Activated effector memory CD4-positive, alpha-beta T cell treated with Interleukin-2 at 50 U/mL for 16 hours (primary cell): ENCODE measurements at regions not wholly inside any gene's neighbourhood (a gene's known extent, or its start where the extent isn't known, plus 50 kb on each side); places are given as distances from the start of the nearest gene placed in this dataset.
"Not testable (repeated sequence)": the region's sequence is repeated elsewhere in the genome, so short reads cannot be mapped to it uniquely, and the experiment has no call there.

Source experiments
- DNase-seq: peaks from one replicate; pipeline ENCODE4 v3.0.0-alpha.2; 2020

DNA sequence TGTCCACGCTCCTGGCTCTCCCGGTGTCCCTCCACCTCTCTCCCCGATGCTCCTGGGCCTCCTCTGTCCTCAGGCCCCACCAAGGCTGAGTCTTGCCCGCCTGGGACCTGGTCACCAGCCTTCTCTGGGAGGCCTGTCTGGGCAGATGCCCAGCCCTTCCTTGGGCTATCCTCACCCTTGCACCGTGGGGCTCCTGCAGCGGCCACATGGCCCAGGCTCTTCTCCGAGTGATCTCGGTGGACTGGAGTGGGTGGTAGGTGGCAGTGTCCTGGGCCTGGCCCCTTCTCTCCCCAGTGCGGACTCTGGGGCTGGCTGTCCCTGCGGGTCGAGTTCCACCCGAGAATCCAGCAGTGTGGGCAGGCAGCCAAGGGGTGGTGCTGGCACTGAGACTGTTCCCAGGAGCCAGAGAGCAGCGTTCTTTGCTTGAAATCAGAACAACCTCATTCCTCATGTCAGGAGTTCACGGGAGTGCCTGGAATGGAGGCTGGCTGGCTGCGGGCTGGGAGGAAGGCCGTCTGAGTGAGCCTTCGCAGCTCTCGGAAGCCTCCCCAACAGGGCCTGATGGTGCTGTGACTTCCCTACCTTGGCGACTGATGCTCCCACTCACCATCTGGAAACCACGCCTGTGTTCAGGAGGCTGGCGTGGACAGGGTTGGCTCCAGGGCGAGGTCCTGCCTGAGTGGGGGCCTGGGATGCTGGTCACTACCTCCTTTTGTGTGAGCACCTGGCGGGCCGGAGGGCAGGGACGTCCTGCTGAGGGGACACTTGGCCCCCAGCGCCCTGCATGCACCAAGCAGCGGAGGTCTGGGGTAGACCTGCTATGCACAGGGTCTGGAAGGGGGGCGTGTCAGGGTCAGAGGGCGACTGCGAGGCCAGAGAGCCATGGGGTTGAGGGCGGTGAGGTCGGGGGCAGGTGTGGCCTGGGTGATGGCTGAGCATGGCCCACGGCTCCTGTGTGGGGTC lies 113.9 kb downstream of the TMEM121 start:
- DNase-seq: not testable (repeated sequence)

DNA sequence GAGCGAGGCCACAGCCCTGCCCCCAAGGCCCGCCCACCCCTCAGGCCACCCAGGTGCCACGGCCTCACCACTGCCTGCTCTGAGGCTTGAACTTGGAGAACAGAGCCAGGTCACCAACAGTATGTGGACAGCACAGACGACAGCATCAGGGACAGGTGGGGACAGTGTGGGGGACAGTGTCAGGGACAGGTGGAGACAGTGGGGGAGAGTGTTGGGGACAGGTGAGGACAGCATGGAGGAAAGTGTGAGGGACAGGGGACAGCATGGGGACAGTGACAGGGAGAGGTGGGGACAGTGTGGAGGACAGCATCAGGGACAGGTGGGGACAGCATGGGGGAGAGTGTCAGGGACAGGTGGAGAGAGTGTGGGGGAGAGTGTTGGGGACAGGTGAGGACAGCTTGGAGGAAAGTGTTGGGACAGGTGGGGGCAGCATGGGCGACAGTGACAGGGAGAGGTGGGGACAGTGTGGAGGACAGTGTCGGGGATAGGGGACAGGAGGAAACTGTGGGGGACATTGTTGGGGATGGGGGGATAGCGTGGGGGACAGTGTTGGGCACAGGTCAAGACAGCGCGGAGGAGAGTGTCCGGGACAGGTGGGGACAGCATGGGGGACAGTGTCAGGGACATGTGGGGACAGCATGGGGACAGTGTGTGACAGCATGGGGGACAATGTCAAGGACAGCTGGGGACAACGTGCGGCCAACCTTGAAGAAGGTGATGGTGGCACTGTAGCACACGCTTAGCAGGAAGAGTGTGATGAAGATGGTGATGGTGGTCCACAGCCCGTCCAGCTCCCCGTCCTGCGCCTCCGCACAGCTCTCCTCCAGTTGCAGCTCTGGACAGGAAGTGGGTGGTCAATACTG lies 114.9 kb downstream of the TMEM121 start:
- no peak for DNase-seq

DNA sequence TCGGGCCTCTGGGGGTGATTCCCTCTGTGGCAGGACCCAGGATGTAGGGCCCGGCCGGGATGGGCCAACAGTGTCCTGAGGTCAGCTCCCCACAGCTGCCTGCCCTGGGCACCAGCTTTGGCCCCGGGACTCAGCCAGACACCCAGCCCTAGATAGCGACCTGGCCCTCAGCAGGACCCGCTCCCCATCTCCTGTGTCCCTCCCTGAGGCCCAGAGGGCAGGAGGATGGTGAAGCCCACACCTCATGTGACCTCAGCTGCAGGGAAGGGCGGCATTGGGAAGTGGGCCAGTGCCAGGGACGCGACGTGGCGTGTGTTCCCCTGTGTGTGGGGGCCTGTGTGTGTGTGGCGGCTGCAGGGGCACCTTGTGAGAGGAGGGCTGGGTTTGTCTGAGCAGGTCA lies 115.6 kb downstream of the TMEM121 start:
- not testable (repeated sequence) for DNase-seq

DNA sequence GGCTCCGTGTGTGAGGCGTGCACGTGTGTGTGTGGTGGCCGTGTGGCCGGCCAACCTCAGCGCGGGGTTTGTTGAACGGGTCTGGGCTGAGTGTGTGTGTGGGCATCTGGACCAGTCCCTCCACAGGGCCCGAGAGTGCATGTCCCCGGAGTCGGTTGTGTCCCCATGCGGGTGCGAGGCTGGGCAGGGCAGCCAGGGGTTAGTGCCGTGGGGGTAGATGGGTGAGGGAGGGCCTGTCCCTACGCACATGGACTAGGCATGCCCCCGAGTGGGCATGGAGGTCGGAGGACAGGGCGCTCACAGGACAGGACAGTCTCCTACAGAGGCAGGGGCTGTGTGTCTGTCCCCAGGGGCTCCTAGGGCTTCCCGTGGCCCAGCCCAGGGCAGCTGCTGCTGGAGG lies 116.1 kb downstream of the TMEM121 start:
- DNase-seq: not testable (repeated sequence)

DNA sequence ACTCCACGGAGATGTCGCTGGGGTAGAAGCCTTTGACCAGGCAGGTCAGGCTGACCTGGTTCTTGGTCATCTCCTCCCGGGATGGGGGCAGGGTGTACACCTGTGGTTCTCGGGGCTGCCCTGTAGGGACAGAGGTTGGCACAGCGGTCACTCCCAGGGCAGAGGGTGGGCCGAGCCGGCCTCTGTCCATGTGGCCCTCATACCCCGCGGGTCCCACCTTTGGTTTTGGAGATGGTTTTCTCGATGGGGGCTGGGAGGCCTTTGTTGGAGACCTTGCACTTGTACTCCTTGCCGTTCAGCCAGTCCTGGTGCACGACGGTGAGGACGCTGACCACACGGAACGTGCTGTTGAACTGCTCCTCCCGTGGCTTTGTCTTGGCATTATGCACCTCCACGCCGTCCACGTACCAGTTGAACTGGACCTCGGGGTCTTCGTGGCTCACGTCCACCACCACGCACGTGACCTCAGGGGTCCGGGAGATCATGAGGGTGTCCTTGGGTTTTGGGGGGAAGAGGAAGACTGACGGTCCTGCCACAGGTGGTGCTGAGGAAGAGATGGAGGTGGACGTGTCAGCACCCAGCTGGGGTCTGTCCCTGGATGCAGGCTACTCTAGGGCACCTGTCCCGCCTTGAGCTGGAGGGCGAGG lies 117.1 kb downstream of the TMEM121 start:
- DNase-seq: not testable (repeated sequence)

DNA sequence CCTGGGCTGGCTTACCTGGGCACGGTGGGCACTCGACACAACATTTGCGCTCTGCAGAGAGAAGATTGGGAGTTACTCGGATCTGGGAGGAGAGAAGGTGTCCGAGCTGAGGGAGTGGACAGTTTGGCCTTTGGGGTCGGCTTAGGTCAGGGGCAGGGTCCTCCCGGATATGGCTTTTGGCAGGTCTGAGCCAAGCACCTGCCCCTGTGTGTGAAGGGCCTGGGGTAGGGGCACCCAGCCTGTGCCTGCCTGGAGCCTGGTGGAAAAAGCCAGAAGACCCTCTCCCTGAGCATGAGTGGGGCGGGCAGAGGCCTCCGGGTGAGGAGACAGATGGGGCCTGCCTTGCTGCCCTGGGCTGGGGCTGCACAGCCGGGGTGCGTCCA lies 117.7 kb downstream of the TMEM121 start:
- not testable (repeated sequence) for DNase-seq

DNA sequence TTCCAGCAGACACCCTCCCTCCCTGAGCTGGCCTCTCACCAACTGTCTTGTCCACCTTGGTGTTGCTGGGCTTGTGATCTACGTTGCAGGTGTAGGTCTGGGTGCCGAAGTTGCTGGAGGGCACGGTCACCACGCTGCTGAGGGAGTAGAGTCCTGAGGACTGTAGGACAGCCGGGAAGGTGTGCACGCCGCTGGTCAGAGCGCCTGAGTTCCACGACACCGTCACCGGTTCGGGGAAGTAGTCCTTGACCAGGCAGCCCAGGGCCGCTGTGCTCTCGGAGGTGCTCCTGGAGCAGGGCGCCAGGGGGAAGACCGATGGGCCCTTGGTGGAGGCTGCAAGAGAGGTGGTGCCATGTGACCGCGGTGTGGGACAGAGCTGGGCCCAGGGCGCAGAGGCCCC lies 118.1 kb downstream of the TMEM121 start:
- not testable (repeated sequence) for DNase-seq

DNA sequence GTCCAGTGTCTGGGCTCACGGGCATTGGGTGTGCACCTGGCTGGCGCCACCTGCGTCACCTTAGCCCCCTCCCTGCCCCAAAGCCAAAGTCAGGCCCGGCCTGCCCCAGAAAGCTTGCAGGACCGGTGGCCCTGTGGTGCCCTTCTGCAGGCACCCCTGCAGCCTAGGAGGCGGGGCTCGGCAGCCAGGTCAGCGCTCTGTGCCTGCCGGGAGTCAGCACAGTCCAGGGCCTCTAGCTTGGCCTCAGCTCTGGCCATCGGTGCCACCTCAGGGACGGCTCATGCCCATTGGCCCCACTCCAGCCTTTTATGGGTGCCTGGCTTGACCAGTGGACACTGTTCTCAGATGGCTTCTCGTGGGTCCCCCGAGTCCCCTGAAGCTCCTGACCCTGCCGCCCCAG lies 118.5 kb downstream of the TMEM121 start:
- not testable (repeated sequence) for DNase-seq

DNA sequence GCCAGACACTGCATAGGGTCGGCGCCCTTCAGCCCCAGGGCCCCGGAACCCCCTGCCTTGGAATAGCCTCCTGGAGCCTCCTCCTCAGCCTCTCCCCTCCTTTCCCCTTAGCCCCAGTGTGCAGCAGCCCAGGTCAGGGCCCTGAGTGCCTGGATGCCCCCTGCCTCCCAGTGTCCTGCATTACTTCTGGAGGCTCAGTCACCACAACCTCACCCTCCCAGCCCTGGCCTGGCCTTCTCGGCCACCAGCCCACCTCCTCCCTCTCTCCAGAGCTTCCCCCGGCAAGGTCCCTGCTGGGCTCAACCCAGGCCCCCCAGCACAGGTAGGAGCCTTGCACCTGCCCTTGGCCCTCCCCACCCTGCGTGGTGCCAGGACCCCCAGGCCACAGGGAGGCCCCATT lies 119.0 kb downstream of the TMEM121 start:
- not testable (repeated sequence) for DNase-seq

DNA sequence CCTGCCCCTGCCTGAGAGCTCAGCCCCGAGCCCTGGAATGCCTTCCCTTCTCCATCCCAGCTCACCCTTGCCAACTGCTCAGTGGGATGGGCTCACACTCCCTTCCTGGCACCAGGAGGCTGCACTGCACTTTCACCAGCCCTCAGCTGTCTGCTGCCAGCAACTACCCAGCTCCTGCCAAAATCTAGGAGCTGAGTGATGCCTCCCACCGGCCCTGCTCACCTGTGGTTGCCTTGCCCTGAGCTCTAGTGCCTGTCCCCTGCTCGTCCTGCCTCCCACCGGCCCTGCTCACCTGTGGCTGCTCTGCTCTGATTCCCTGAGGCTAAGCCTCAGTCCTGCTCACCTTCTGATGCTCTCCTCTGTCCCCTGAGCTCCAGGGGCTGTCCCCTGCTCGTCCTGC lies 119.8 kb downstream of the TMEM121 start:
- DNase-seq: no peak

DNA sequence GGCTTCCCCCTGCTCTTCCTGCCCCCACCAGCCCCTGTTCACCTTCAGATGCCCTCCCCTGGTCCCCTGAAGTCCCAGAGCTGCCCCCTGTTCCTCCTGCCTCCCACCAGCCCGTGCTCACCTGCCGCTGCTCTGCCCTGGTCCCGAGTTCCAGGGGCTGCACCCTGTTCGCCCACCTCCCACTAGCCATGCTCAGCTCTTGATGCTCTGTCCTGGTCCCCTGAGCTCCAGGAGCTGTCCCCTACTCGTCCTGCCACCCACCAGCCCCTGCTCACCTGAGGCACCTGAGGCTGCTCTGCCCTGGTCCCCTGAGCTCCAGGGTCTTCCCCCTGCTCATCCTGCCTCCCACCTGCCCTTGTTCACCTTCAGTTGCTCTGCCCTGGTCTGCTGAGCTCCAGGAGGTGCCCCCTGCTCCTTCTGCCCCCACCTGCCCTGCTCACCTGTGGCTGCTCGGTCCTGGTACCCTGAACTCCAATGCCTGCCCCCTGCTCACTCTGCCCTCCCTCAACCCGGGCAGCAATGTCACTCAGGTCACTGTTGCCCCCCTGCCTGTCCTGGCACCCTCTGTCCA lies 120.4 kb downstream of the TMEM121 start:
- DNase-seq: not testable (repeated sequence)

DNA sequence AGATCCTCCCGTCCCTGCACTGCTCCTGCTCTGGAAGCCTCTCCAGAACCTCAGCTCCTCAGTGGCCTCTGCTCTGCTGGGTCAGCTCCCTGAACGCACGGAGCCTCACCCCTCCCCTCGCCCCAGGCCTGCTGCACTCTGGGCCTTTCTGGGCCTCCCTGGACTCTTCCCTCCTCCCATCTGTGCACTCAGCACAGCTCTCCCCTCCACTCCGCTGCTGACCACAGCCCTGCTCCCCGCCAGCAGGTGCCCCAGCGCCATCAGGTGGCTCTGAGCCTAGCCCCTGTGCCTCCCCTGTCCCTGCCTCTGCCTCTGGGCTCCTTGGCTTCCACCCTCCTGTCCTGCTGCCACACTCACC lies 121.0 kb downstream of the TMEM121 start:
- not testable (repeated sequence) for DNase-seq

DNA sequence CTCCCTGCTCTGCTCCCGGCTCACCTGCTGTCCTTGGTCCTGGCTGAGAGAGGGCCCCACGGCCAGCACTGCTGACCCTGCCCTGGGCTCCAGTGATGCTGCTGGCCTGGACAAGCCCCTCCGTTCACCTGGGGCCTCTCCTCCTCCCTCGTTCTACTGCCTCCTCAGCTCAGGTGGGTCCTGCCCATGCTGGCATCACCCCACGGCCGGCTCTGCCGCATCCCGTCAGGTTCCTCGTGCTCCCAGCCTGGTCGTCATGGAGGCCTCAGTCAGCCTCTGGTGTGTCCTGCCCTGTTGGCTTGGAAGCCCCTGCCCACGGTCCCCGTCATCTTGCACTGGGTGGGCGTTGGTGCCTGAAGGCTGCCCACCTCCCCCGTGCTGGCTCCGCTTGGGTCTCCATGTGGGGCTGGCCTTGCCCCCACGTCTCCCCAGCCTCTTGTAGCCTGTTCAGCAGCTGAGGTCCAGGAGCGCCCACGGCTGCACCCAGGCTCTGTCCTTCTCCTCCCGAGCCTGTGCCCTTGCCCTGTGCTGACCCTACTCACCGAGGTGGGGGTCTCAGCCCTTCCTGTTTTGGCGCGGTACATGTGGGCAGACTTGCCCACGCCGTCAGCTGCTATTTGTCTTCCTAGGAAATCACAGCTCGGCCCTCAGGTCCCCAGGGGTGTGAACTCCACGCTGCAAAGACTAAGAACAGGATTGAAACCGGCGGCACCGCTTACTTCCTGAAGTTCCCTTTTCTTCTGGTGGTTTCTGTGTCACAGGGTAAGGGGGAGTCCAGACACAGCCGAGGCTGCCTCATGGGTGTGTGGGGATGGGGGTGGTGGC lies 121.6 kb downstream of the TMEM121 start:
- DNase-seq: no peak

DNA sequence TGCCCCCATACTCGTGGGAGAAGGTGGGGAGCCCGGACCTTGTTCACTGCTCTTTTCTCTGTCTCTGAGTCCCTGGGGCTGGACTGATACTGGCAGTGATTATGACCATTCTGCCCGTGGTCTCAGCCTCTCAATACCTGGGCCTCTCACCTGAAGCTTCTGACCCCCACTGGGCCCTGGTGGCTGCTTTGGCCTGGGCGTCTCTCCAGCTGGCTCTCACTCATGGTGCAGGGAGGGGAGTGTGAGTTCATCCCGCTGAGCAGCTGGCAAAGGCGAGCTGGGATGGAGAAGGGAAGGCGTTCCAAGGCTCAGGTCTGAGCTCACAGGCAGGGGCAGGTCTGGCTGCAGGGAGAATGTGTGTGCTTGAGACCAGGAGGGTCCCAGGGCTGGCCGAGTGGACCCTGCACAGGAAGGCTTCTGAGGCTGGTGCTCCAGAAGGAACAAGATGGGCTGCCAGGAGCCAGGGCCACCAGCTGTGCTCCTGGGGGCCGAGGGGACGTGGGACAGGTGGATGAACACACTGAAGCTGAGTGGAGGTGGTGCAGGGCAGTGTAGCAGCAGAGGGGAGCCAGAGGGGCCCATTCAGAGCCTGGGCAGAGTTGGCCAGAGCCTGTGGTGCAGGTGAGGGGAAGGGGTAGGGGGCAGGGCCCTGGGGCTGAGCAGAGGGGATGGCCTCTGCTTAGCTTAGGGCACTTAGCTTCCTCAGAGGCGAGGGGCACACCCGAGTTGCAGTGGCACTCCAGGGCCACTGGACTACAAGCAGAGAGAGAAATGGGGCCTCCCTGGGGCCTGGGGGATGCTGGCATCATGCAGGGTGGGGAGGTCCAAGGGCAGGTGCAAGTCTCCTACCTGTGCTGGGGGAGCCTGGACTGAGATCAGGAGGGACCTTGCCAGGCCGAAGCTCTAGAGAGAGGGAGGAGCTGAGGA lies 122.5 kb downstream of the TMEM121 start:
- not testable (repeated sequence) for DNase-seq

DNA sequence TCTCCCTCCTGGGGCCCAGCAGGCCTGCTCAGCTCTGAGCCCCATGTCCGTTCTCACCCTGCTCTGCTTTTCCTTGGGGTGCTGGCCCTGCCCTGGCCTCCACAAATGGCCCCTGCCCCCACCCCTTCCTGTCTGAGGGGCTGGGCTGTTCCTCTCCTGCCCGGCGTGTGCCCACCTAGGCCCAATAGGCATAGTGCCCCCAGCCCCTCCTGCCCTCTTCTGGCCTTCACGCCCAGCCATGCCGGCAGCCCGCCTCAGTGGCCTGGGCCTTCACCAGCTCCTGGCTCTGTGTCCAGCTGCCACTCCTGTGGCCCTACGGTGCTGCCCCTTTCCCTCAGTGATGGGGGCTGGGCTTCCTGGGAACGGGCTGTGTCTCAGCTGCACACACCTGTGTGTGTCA lies 125.9 kb downstream of the TMEM121 start:
- not testable (repeated sequence) for DNase-seq

DNA sequence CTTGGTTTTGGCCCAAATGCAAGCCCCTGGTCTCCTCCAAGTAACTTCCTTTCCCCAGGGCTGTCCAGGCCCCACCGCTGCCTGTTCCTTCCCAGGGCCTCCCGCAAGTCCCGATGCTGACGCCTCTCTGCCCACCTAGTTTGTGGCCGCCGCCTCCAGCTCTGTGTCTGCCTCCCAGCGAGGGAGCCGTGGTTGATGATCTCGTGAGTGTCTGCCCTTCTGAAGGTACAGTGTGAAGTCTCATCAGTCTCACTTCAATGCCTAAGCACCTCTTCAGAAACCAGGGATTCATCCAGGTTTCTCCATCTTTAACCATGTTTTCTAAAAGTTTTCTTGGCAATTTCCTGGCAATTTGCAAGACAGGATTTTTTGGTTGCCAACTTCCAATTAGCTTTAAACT lies 127.5 kb downstream of the TMEM121 start:
- not testable (repeated sequence) for DNase-seq

DNA sequence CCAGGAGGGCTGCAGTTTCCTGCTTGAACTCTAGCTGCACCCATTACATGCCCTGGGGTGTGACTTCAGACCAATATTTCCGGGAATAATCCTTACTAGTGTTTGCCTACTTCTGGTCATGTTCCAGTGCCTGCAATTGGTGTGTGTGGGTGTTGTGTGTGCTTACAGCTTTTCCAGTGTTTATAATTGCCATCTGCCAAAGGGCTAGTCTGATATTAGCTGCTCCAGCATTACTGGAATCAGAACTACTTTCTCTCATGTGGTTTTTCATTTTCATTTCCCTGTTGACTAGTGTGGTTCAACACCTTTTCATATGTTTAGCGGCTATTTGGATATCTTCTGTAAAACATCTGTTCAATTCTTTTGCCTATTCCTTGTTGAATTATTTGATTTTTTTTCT lies 132.9 kb downstream of the TMEM121 start:
- not testable (repeated sequence) for DNase-seq

DNA sequence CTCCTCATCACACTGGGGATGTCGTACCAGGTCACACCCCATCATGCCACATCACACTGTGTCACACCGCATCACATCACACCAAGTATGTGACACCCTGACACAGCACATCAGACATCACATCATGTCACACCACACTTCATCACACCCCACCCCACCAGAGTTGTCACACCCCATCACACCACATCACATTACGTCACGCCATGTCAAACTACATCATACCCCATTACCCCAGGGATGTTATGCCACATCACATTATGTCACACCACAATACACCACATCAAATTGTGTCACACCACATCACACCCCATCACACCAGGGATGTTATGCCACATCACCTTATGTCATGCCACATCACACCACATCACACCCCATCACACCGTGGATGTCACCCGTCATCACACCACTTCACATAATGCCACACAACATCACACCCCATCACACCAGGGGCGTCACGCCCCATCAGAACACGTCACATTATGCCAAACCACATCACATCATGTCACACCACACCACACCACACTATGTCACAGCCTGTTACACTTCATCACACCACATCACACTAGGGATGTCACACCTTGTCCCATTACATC lies 133.6 kb downstream of the TMEM121 start:
- DNase-seq: no peak

DNA sequence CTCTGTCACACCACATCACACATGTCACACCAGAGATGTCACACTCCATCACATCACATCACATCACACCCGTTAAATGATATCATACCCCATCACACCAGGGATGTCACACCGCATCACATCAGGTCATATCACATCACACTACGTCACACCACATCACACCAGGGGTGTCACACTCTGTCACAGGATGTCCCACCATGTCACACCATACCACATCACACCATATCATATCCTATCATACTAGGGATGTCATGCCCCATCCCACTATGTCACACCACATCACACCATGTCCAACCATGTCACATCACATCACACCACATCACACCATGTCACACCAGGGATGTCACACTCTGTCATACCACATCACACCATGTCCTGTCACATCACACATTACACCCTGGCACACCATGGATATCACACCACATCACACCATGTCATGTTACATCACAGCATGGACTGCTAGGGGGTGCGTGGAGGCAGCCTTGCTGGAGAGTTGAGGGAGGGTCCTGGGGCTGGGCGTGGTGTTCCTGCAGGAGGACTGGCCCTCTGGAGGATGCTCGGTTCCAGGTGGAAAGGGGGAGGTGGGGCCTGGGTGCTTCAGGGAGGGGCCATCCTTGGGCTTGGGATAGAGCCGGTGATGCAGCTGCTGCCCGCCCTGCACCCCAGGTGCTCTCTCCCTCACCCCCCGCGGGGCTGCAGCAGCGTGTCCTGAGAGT lies 134.6 kb downstream of the TMEM121 start:
- DNase-seq: no peak

DNA sequence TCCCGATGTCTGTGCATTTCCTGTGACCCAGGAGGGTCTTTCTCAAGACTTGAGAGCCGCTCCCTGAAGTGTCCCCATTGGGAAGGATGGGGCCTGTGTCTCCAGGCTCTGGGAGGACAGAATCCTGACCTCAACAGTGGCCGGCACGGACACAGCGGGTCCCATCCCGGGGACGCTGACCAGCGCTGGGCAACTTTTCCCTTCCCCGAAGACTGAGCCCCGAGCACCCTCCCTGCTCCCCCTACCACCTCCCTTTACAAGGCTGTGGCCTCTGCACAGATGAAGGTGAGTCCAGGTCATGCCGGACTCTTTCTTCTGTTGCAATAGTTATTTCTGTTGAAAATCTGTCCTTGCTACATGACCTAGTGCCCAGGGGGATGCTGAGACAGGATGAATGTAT lies 135.7 kb downstream of the TMEM121 start:
- not testable (repeated sequence) for DNase-seq
